SK-N-SH treated with all-trans-retinoic acid at 6 μM for 48 hours (cell line): ENCODE measurements at regions not wholly inside any gene's neighbourhood (a gene's known extent, or its start where the extent isn't known, plus 50 kb on each side); places are given as distances from the start of the nearest gene placed in this dataset.

Experiments
- ATAC-seq: fragments of 200-7000 bp; cut with Tn5 transposase; 3 replicates; pipeline ENCODE4 v1.9.1; 2020; ENCODE audit warnings: mild to moderate bottlenecking, moderate library complexity
- ARNTL ChIP-seq: fragments of 450-650 bp; formaldehyde crosslinking; IDR thresholded peaks from 2 replicates; pipeline ENCODE4 v1.5.0; 2020; ENCODE audit warnings: low read depth, mild to moderate bottlenecking, moderate library complexity, borderline replicate concordance
- CREB5 ChIP-seq: fragments of 250-450 bp; sonication (Bioruptor Pico); IDR thresholded peaks from 2 replicates; pipeline ENCODE4 v1.5.1; 2020; ENCODE audit warnings: low read depth, mild to moderate bottlenecking, moderate library complexity
- CSDC2 ChIP-seq: fragments of 250-450 bp; sonication (Bioruptor Pico); IDR thresholded peaks from 2 replicates; pipeline ENCODE4 v1.5.0; 2020; ENCODE audit warnings: mild to moderate bottlenecking, moderate library complexity
- ESRRG ChIP-seq: fragments of 250-450 bp; sonication (Bioruptor Pico); IDR thresholded peaks from 2 replicates; pipeline ENCODE4 v1.6.1; 2021; ENCODE audit warnings: mild to moderate bottlenecking
- GLIS3 ChIP-seq: fragments of 250-450 bp; sonication (Bioruptor Pico); IDR thresholded peaks from 2 replicates; pipeline ENCODE4 v1.5.0; 2020; ENCODE audit warnings: mild to moderate bottlenecking, moderate library complexity
- ISL1 ChIP-seq: fragments of 250-450 bp; sonication (Bioruptor Pico); IDR thresholded peaks from 2 replicates; pipeline ENCODE4 v2.1.2; 2022; ENCODE audit warnings: mild to moderate bottlenecking, moderate library complexity
- OSR1 ChIP-seq: fragments of 250-450 bp; sonication (Bioruptor Pico); IDR thresholded peaks from 2 replicates; pipeline ENCODE4 v1.8.0; 2022; ENCODE audit warnings: moderate library complexity, mild to moderate bottlenecking, inconsistent platforms
- PATZ1 ChIP-seq: fragments of 250-450 bp; sonication (Bioruptor Pico); IDR thresholded peaks from 2 replicates; pipeline ENCODE4 v1.8.0; 2020; ENCODE audit warnings: mild to moderate bottlenecking, moderate library complexity, borderline replicate concordance
- POU6F1 ChIP-seq: fragments of 250-450 bp; sonication (Bioruptor Pico); IDR thresholded peaks from 2 replicates; pipeline ENCODE4 v1.8.0; 2021; ENCODE audit warnings: low read depth, mild to moderate bottlenecking, moderate library complexity, borderline replicate concordance
- PPARA ChIP-seq: fragments of 250-450 bp; sonication (Bioruptor Pico); IDR thresholded peaks from 2 replicates; pipeline ENCODE4 v1.5.0; 2020; ENCODE audit warnings: mild to moderate bottlenecking, borderline replicate concordance
- RARB ChIP-seq: fragments of 250-450 bp; sonication (Bioruptor Pico); IDR thresholded peaks from 2 replicates; pipeline ENCODE4 v1.8.0; 2021; ENCODE audit warnings: mild to moderate bottlenecking, moderate library complexity
- SNAI2 ChIP-seq: fragments of 250-450 bp; sonication (Bioruptor Pico); IDR thresholded peaks from 2 replicates; pipeline ENCODE4 v1.5.0; 2020; ENCODE audit warnings: mild to moderate bottlenecking, moderate library complexity
- TCF4 ChIP-seq: fragments of 250-450 bp; sonication (Bioruptor Pico); IDR thresholded peaks from 2 replicates; pipeline ENCODE4 v1.8.0; 2021; ENCODE audit warnings: mild to moderate bottlenecking, moderate library complexity, borderline replicate concordance
- TOX ChIP-seq: fragments of 250-450 bp; sonication (Bioruptor Pico); IDR thresholded peaks from 2 replicates; pipeline ENCODE4 v1.8.0; 2021; ENCODE audit warnings: mild to moderate bottlenecking, moderate library complexity, borderline replicate concordance
- TSHZ2 ChIP-seq: fragments of 250-450 bp; sonication (Bioruptor Pico); IDR thresholded peaks from 2 replicates; pipeline ENCODE4 v1.5.0; 2020; ENCODE audit warnings: mild to moderate bottlenecking, moderate library complexity
- ZC3H10 ChIP-seq: fragments of 250-450 bp; sonication (Bioruptor Pico); IDR thresholded peaks from 2 replicates; pipeline ENCODE4 v1.5.1; 2021; ENCODE audit warnings: mild to moderate bottlenecking, moderate library complexity
- ZFP3 ChIP-seq: fragments of 250-450 bp; sonication (Bioruptor Pico); IDR thresholded peaks from 2 replicates; pipeline ENCODE4 v1.5.0; 2020; ENCODE audit warnings: mild to moderate bottlenecking, moderate library complexity
- ZFP30 ChIP-seq: fragments of 450-650 bp; formaldehyde crosslinking; IDR thresholded peaks from 2 replicates; pipeline ENCODE4 v1.5.0; 2022; ENCODE audit warnings: mild to moderate bottlenecking, moderate library complexity
- ZNF565 ChIP-seq: fragments of 450-650 bp; formaldehyde crosslinking; conservative IDR thresholded peaks from 2 replicates; pipeline ENCODE4 v1.5.0; 2020; ENCODE audit warnings: low read depth, mild to moderate bottlenecking, moderate library complexity
- ZNF70 ChIP-seq: fragments of 450-650 bp; formaldehyde crosslinking; IDR thresholded peaks from 2 replicates; pipeline ENCODE4 v1.5.0; 2020; ENCODE audit warnings: mild to moderate bottlenecking, moderate library complexity
- ZNF8 ChIP-seq: fragments of 450-650 bp; formaldehyde crosslinking; IDR thresholded peaks from 2 replicates; pipeline ENCODE4 v1.5.0; 2020; ENCODE audit warnings: mild to moderate bottlenecking, moderate library complexity
- TF ChIP-seq, protein P1 (sequence below): fragments of 250-450 bp; sonication (Bioruptor Pico); IDR thresholded peaks from 2 replicates; pipeline ENCODE4 v1.5.1; 2021; ENCODE audit warnings: mild to moderate bottlenecking, moderate library complexity

DNA sequence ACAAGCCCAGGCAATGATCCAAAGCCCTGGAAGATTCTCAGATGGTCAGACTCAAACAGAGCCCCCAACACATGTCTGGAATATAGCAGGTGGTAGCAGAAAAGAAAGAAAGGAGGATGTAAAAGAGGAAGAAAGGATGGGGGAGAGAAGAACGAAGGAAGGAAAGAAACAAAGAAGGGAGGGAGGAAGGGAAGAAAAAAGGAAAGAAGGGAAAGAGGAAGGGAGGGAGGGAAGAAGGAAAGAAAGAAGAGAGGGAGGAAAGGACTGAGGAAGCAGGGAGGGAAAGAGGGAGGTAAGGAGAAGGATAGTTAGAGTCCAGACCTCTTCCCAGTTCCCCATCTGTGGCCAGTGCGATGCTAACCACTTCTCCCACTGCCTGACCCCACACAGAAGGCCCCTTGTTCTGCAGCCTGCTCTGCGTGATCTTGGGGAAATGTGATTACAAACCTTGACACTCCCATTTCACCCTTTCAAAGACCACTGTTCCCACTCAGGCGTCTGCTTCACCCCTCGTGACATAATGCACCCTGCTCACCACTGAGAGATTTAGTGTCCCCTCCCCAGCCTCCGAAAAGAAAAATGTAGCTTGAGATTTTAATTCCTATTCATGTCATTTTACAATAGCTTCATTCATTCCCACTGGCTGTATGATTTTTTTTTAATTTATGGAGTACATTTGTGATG lies 357.9 kb downstream of the BCL11B start:
- ATAC-seq, result no peak
- no peak for TF ChIP-seq OSR1
- TF ChIP-seq ZC3H10 (CRISPR knock-in tag), result no peak
- TF ChIP-seq POU6F1 (CRISPR knock-in tag), result no peak
- no peak for TF ChIP-seq ZNF70 (CRISPR knock-in tag)
- TF ChIP-seq, protein P1, sequence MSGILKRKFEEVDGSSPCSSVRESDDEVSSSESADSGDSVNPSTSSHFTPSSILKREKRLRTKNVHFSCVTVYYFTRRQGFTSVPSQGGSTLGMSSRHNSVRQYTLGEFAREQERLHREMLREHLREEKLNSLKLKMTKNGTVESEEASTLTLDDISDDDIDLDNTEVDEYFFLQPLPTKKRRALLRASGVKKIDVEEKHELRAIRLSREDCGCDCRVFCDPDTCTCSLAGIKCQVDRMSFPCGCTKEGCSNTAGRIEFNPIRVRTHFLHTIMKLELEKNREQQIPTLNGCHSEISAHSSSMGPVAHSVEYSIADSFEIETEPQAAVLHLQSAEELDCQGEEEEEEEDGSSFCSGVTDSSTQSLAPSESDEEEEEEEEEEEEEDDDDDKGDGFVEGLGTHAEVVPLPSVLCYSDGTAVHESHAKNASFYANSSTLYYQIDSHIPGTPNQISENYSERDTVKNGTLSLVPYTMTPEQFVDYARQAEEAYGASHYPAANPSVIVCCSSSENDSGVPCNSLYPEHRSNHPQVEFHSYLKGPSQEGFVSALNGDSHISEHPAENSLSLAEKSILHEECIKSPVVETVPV, result no peak
- no peak for TF ChIP-seq TCF4 (CRISPR knock-in tag)
- TF ChIP-seq ZNF565 (CRISPR knock-in tag), result no peak
- no peak for TF ChIP-seq ARNTL
- no peak for TF ChIP-seq ZFP30
- no peak for TF ChIP-seq TOX (CRISPR knock-in tag)
- TF ChIP-seq GLIS3 (CRISPR knock-in tag), result no peak
- no peak for TF ChIP-seq ISL1
- TF ChIP-seq RARB, result no peak
- no peak for TF ChIP-seq CREB5
- TF ChIP-seq CSDC2 (CRISPR knock-in tag), result no peak
- no peak for TF ChIP-seq PATZ1 (CRISPR knock-in tag)
- no peak for TF ChIP-seq ZNF8 (CRISPR knock-in tag)
- TF ChIP-seq PPARA (CRISPR knock-in tag), result no peak

DNA sequence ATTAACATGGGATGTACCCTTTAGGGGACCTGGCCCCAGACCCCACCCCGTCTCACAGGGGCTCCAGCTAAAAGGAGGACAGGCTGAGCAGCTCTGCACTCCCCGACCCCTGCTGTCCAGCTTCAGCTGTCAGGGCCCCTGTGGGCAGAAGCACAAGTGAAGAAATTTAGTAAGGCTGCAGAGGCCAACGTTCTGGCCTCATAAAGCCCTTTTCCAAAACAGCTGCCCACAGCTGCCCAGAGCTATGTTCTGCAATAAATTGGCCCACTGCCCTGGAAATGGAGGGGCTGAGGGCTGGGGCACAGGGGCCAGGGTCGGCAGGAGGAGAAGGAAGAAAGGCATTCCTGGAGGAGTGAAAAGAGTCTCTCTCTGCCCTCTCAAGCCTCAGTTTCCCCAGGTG lies 357.1 kb downstream of the BCL11B start:
- TF ChIP-seq PPARA (CRISPR knock-in tag) (no peak), TCF4 (CRISPR knock-in tag) (no peak), CREB5 (no peak), ZNF70 (CRISPR knock-in tag) (no peak), ESRRG (CRISPR knock-in tag) (no peak), TSHZ2 (CRISPR knock-in tag) (no peak), GLIS3 (CRISPR knock-in tag) (no peak), TOX (CRISPR knock-in tag) (no peak), PATZ1 (CRISPR knock-in tag) (no peak), OSR1 (no peak), ZNF565 (CRISPR knock-in tag) (no peak), CSDC2 (CRISPR knock-in tag) (no peak), ZFP3 (CRISPR knock-in tag) (no peak), ISL1 (no peak), SNAI2 (CRISPR knock-in tag) (no peak)
- TF ChIP-seq, protein P1, result no peak

More for the DNA sequence above, 357.1 kb downstream of the BCL11B start:
- no peak for ATAC-seq
